HCEC 1CT (cell line): ENCODE measurements at regions not wholly inside any gene's neighbourhood (a gene's known extent, or its start where the extent isn't known, plus 50 kb on each side); places are given as distances from the start of the nearest gene placed in this dataset.

Experiments used
- DNase-seq: peaks from one replicate; pipeline ENCODE4 v3.0.0-alpha.2; 2017

- DNase-seq: peak; percentile 85
These were observed 623.1 kb downstream of the BNC2 start for GRCh38 chr9:16247188-16247875.

GRCh38 chr9:16248822-16249221, 621.6 kb downstream of the BNC2 start:
- no peak for DNase-seq

- DNase-seq: no peak
These were observed 617.9 kb downstream of the BNC2 start for GRCh38 chr9:16252616-16253015.

- DNase-seq: no peak
These were observed 615.8 kb downstream of the BNC2 start for GRCh38 chr9:16254674-16255073.

GRCh38 chr9:16255217-16255616, 615.3 kb downstream of the BNC2 start:
- no peak for DNase-seq

GRCh38 chr9:16257604-16258003, 612.9 kb downstream of the BNC2 start:
- DNase-seq: no peak

GRCh38 chr9:16258191-16258590, 612.3 kb downstream of the BNC2 start:
- no peak for DNase-seq

- no peak for DNase-seq
These were observed 611.8 kb downstream of the BNC2 start for GRCh38 chr9:16258708-16259107.

GRCh38 chr9:16262477-16263261, 607.8 kb downstream of the BNC2 start:
- DNase-seq: no peak

- DNase-seq: no peak
These were observed 604.8 kb downstream of the BNC2 start for GRCh38 chr9:16265688-16266087.

- DNase-seq: peak; percentile 34
These were observed 603.7 kb downstream of the BNC2 start for GRCh38 chr9:16266648-16267276.

- DNase-seq: peak; percentile 31
These were observed 603.0 kb downstream of the BNC2 start for GRCh38 chr9:16267281-16268066.

- peak; percentile 27 for DNase-seq
These were observed 602.2 kb downstream of the BNC2 start for GRCh38 chr9:16268067-16268881.

GRCh38 chr9:16271967-16272366, 598.5 kb downstream of the BNC2 start:
- DNase-seq: no peak

- no peak for DNase-seq
These were observed 597.7 kb downstream of the BNC2 start for GRCh38 chr9:16272776-16273175.

- DNase-seq: no peak
These were observed 594.5 kb downstream of the BNC2 start for GRCh38 chr9:16275795-16276624.

GRCh38 chr9:16276866-16277265, 593.6 kb downstream of the BNC2 start:
- DNase-seq: no peak

GRCh38 chr9:16277471-16277960, 593.0 kb downstream of the BNC2 start:
- DNase-seq: no peak

GRCh38 chr9:16278326-16278999, 592.0 kb downstream of the BNC2 start:
- no peak for DNase-seq

- no peak for DNase-seq
These were observed 588.8 kb downstream of the BNC2 start for GRCh38 chr9:16281707-16282106.

GRCh38 chr9:16282216-16282615, 588.3 kb downstream of the BNC2 start:
- peak; percentile 17 for DNase-seq
